Central memory CD8-positive, alpha-beta T cell (primary cell): ENCODE measurements at regions not wholly inside any gene's neighbourhood (a gene's known extent, or its start where the extent isn't known, plus 50 kb on each side); places are given as distances from the start of the nearest gene placed in this dataset.

Experiments used
- ATAC-seq: fragments of 150-1000 bp; cut with Tn5 transposase; replicated peaks from 2 replicates; pipeline ENCODE4 v1.10.0; 2022; ENCODE audit warnings: mild to moderate bottlenecking, moderate FRiP score, moderate number of reproducible peaks; ENCODE audit not compliant: poor library complexity, severe bottlenecking; ENCODE audit errors: extremely low read depth
- DNase-seq, 2 donors: peaks; one replicate each; pipeline ENCODE4 v3.0.0; 2021; ENCODE audit warnings: low spot score in 2 of 2
- H3K27ac Mint-ChIP-seq: one replicate; pipeline ENCODE4 v1.8.0; 2022; ENCODE audit warnings: low read depth, mild to moderate bottlenecking, moderate library complexity, mixed read lengths
- H3K27me3 Mint-ChIP-seq: one replicate; pipeline ENCODE4 v1.8.0; 2022; ENCODE audit warnings: mixed read lengths
- H3K36me3 Mint-ChIP-seq: one replicate; pipeline ENCODE4 v1.8.0; 2022; ENCODE audit warnings: mild to moderate bottlenecking, moderate library complexity, mixed read lengths; ENCODE audit not compliant: insufficient read depth
- H3K4me1 Mint-ChIP-seq: one replicate; pipeline ENCODE4 v1.8.0; 2022; ENCODE audit warnings: mixed read lengths
- H3K4me3 Mint-ChIP-seq: one replicate; pipeline ENCODE4 v1.8.0; 2022; ENCODE audit warnings: mild to moderate bottlenecking, moderate library complexity, mixed read lengths
- H3K9me3 Mint-ChIP-seq: one replicate; pipeline ENCODE4 v1.8.0; 2022; ENCODE audit warnings: mixed read lengths

- Mint-ChIP-seq H3K27ac (no peak overlapping the region), H3K36me3 (no peaks in the 10 kb centered on the region), H3K4me3 (no peak overlapping the region), H3K9me3 (no peaks in the 10 kb centered on the region), H3K27me3 (peaks cover 11% of the 10 kb centered on the region), H3K4me1 (no peaks in the 10 kb centered on the region)
- ATAC-seq (no peak), DNase-seq (no peak)
Measured at GRCh38 chrX:3771766-3772165, 58.3 kb upstream of the PRKX start.

- DNase-seq, result no peak
Measured at GRCh38 chrX:3768881-3769280, 55.4 kb upstream of the PRKX start.

More at GRCh38 chrX:3768881-3769280, 55.4 kb upstream of the PRKX start:
- Mint-ChIP-seq H3K4me1 (no peaks in the 10 kb centered on the region), H3K36me3 (no peaks in the 10 kb centered on the region), H3K9me3 (peaks cover 6% of the 10 kb centered on the region), H3K27ac (no peak overlapping the region), H3K27me3 (peaks cover 5% of the 10 kb centered on the region), H3K4me3 (no peak overlapping the region)
- no peak for ATAC-seq
